H1 (cell line): ENCODE measurements at regions not wholly inside any gene's neighbourhood (a gene's known extent, or its start where the extent isn't known, plus 50 kb on each side); places are given as distances from the start of the nearest gene placed in this dataset.

Experiments used
- CTCF ChIA-PET: fragments of 300-600 bp; sonication (Branson Sonifier 250); formaldehyde crosslinking; loops from one replicate; lab custom pipeline; 2021; ENCODE audit not compliant: partially characterized antibody; lab: Charles Lee
- POLR2A ChIA-PET: fragments of 300-600 bp; sonication (Branson Sonifier 250); formaldehyde crosslinking; loops from one replicate; lab custom pipeline; 2021; ENCODE audit warnings: inconsistent platforms; ENCODE audit not compliant: partially characterized antibody; lab: Charles Lee
- DNase-seq, 2 experiments: peaks; one replicate each; pipeline versions ENCODE4 v3.0.0 to v3.0.0-alpha.2; 2010 to 2022; ENCODE audit warnings: low spot score in 2 of 2, low read depth in 1 of 2, mixed read lengths in 1 of 2
- FAIRE-seq: peaks from 2 replicates; lab custom pipeline; 2011; peaks lifted over from hg19 to GRCh38; lab: Jason Lieb, UNC
- H2AFZ ChIP-seq: 2 replicates; pipeline ENCODE4 v1.8.1; 2012; ENCODE audit warnings: low read length, inconsistent platforms
- H2AK5ac ChIP-seq: 2 replicates; pipeline ENCODE4 v1.6.1; 2013; ENCODE audit warnings: low read depth, low read length
- H2BK120ac ChIP-seq: replicated peaks from 2 replicates; pipeline ENCODE3; 2013; ENCODE audit warnings: low read depth, low read length, inconsistent platforms
- H2BK12ac ChIP-seq: 2 replicates; pipeline ENCODE4 v1.6.1; 2013; ENCODE audit warnings: low read depth, low read length
- H2BK15ac ChIP-seq: 2 replicates; pipeline ENCODE4 v1.6.1; 2013; ENCODE audit warnings: low read length
- H2BK20ac ChIP-seq: 2 replicates; pipeline ENCODE4 v1.6.1; 2013; ENCODE audit warnings: low read length
- H2BK5ac ChIP-seq: 2 replicates; pipeline ENCODE4 v1.6.1; 2013; ENCODE audit warnings: low read depth, low read length
- H3K14ac ChIP-seq: 2 replicates; pipeline ENCODE4 v1.6.1; 2013; ENCODE audit warnings: inconsistent platforms; ENCODE audit not compliant: insufficient read length
- H3K18ac ChIP-seq: 2 replicates; pipeline ENCODE4 v1.6.1; 2013; ENCODE audit warnings: low read length; ENCODE audit errors: extremely low read depth
- H3K23ac ChIP-seq: 2 replicates; pipeline ENCODE4 v1.6.1; 2013; ENCODE audit warnings: inconsistent platforms; ENCODE audit not compliant: insufficient read length
- H3K23me2 ChIP-seq: 2 replicates; pipeline ENCODE4 v1.6.1; 2013; ENCODE audit warnings: low read depth, low read length
- H3K27ac ChIP-seq: 2 replicates; pipeline ENCODE4 v1.6.1; 2011; ENCODE audit warnings: low read depth, low read length, inconsistent platforms
- H3K27me3 ChIP-seq, 4 experiments: replicated peaks in 1 of 4; 1 replicate in 1 of 4; 2 replicates in 3 of 4; pipeline versions ENCODE4 v1.6.1 to v1.8.1; 2011 to 2013; ENCODE audit warnings: low read length in 3 of 4, mild to moderate bottlenecking in 3 of 4, inconsistent platforms in 2 of 4, mixed read lengths in 2 of 4, moderate library complexity in 1 of 4; ENCODE audit not compliant: control insufficient read depth in 3 of 4, insufficient read depth in 3 of 4; ENCODE audit errors: extremely low read depth in 1 of 4
- H3K36me3 ChIP-seq, 4 experiments: 2 replicates each; pipeline versions ENCODE4 v1.6.1 to v1.8.1; 2011 to 2013; ENCODE audit warnings: mild to moderate bottlenecking in 4 of 4, low read length in 3 of 4, moderate library complexity in 2 of 4, control low read depth in 1 of 4, inconsistent platforms in 1 of 4; ENCODE audit not compliant: insufficient read depth in 4 of 4, control insufficient read depth in 2 of 4
- H3K4ac ChIP-seq: replicated peaks from 2 replicates; pipeline ENCODE3; 2013; ENCODE audit warnings: low read length, low read depth, mixed read lengths, inconsistent platforms; ENCODE audit not compliant: insufficient read length
- H3K4me1 ChIP-seq, 4 experiments: replicated peaks in 1 of 4; 1 replicate in 1 of 4; 2 replicates in 3 of 4; pipeline versions ENCODE4 v1.6.1 to v1.8.1; 2011 to 2013; ENCODE audit warnings: low read length in 3 of 4, inconsistent platforms in 2 of 4, mixed read lengths in 1 of 4; ENCODE audit not compliant: insufficient read depth in 4 of 4, control insufficient read depth in 3 of 4
- H3K4me2 ChIP-seq, 2 experiments: 2 replicates each; pipeline versions ENCODE4 v1.6.1 to v1.8.1; 2011 to 2013; ENCODE audit warnings: low read depth in 2 of 2, low read length in 2 of 2, control low read depth in 1 of 2, inconsistent platforms in 1 of 2, mild to moderate bottlenecking in 1 of 2; ENCODE audit not compliant: insufficient read depth in 1 of 2
- H3K4me3 ChIP-seq, 4 experiments: fragments of 200-600, 300-600 bp in 1 of 4; sonication (generic), shearing (Covaris generic), sonication (Bioruptor Twin) in 1 of 4; 2 replicates each; pipeline versions ENCODE4 v1.5.1 to v1.8.1; 2011 to 2016; ENCODE audit warnings: low read length in 4 of 4, low read depth in 3 of 4, control low read depth in 2 of 4, inconsistent platforms in 2 of 4, mild to moderate bottlenecking in 2 of 4, mixed read lengths in 1 of 4, moderate library complexity in 1 of 4; ENCODE audit not compliant: insufficient read depth in 2 of 4; ENCODE audit errors: extremely low read depth in 1 of 4
- H3K56ac ChIP-seq: replicated peaks from 2 replicates; pipeline ENCODE3; 2013; ENCODE audit warnings: low read depth, mild to moderate bottlenecking, mixed read lengths, low read length, inconsistent platforms; ENCODE audit not compliant: insufficient read length
- H3K79me1 ChIP-seq: 2 replicates; pipeline ENCODE4 v1.6.1; 2013; ENCODE audit warnings: low read depth, low read length, control low read depth
- H3K79me2 ChIP-seq, 2 experiments: 2 replicates each; pipeline versions ENCODE4 v1.6.1 to v1.8.1; 2012 to 2013; ENCODE audit warnings: low read length in 2 of 2, mild to moderate bottlenecking in 2 of 2, inconsistent platforms in 1 of 2; ENCODE audit not compliant: insufficient read depth in 2 of 2, control insufficient read depth in 1 of 2
- H3K9ac ChIP-seq, 4 experiments: replicated peaks in 1 of 4; 1 replicate in 1 of 4; 2 replicates in 3 of 4; pipeline versions ENCODE4 v1.6.1 to v1.8.1; 2011 to 2013; ENCODE audit warnings: low read depth in 3 of 4, low read length in 3 of 4, control low read depth in 2 of 4, mild to moderate bottlenecking in 2 of 4, moderate library complexity in 2 of 4, inconsistent platforms in 1 of 4; ENCODE audit errors: extremely low read depth in 1 of 4
- H3K9me3 ChIP-seq, 2 experiments: 2 replicates each; pipeline versions ENCODE4 v1.6.1 to v1.8.1; 2012 to 2013; ENCODE audit warnings: mild to moderate bottlenecking in 2 of 2, moderate library complexity in 2 of 2, control low read depth in 1 of 2, inconsistent platforms in 1 of 2, low read depth in 1 of 2, low read length in 1 of 2, mixed read lengths in 1 of 2; ENCODE audit not compliant: insufficient read depth in 2 of 2
- H4K20me1 ChIP-seq, 2 experiments: replicated peaks in 1 of 2; 2 replicates each; pipeline versions ENCODE3 to v1.8.1; 2011 to 2013; ENCODE audit warnings: inconsistent platforms in 2 of 2, low read length in 2 of 2, mild to moderate bottlenecking in 1 of 2; ENCODE audit not compliant: insufficient read depth in 2 of 2, control insufficient read depth in 1 of 2
- H4K5ac ChIP-seq: 2 replicates; pipeline ENCODE4 v1.6.1; 2013; ENCODE audit warnings: low read length, low read depth, mixed read lengths, inconsistent platforms; ENCODE audit not compliant: insufficient read length
- H4K8ac ChIP-seq: 2 replicates; pipeline ENCODE4 v1.8.0; 2013; ENCODE audit warnings: mild to moderate bottlenecking, moderate library complexity, low read length, inconsistent platforms; ENCODE audit not compliant: insufficient read depth; ENCODE audit errors: extremely low read depth
- H4K91ac ChIP-seq: replicated peaks from 2 replicates; pipeline ENCODE3; 2013; ENCODE audit warnings: low read length, mixed read lengths, inconsistent platforms; ENCODE audit not compliant: insufficient read length
- BACH1 ChIP-seq: IDR thresholded peaks from 2 replicates; pipeline ENCODE4 v1.6.1; 2012; ENCODE audit warnings: low read length, improper control_type of control experiment
- CHD1 ChIP-seq: IDR thresholded peaks from 2 replicates; pipeline ENCODE4 v1.6.1; 2012; ENCODE audit warnings: low read depth, low read length, improper control_type of control experiment
- JUN ChIP-seq: IDR thresholded peaks from 2 replicates; pipeline ENCODE4 v1.6.1; 2011; ENCODE audit warnings: low read depth, mild to moderate bottlenecking, improper control_type of control experiment, low read length
- JUND ChIP-seq: IDR thresholded peaks from 2 replicates; pipeline ENCODE4 v1.6.1; 2011; ENCODE audit warnings: mild to moderate bottlenecking, improper control_type of control experiment, low read length
- KDM5A ChIP-seq: fragments of 200-600 bp; IDR thresholded peaks from 2 replicates; pipeline ENCODE4 v1.7.1; 2012; ENCODE audit warnings: mild to moderate bottlenecking, low read length, inconsistent platforms, mixed read lengths
- MAFK ChIP-seq: IDR thresholded peaks from 2 replicates; pipeline ENCODE4 v1.6.1; 2012; ENCODE audit warnings: low read depth, mild to moderate bottlenecking, improper control_type of control experiment, low read length
- NRF1 ChIP-seq: IDR thresholded peaks from 2 replicates; pipeline ENCODE4 v1.6.1; 2011; ENCODE audit warnings: mild to moderate bottlenecking, low read depth, low read length, improper control_type of control experiment
- SIRT6 ChIP-seq: IDR thresholded peaks from one replicate; pipeline ENCODE4 v1.7.1; 2012; ENCODE audit warnings: low read length, inconsistent platforms
- SP2 ChIP-seq: IDR thresholded peaks from 2 replicates; pipeline ENCODE4 v1.6.1; 2012; ENCODE audit warnings: mild to moderate bottlenecking, low read length, inconsistent platforms
- SRF ChIP-seq: IDR thresholded peaks from 2 replicates; pipeline ENCODE4 v1.6.1; 2011; ENCODE audit warnings: mild to moderate bottlenecking, low read depth, low read length, moderate library complexity
- TAF1 ChIP-seq: IDR thresholded peaks from 2 replicates; pipeline ENCODE4 v1.6.1; 2011; ENCODE audit warnings: mild to moderate bottlenecking, low read depth, low read length
- WGBS, 2 experiments: shearing (Covaris generic) in 1 of 2; methylation state at CpG; one replicate each; pipeline versions ENCODE4 v1.1.6 to v1.1.7; 2013 to 2015; ENCODE audit warnings: low lambda C conversion rate in 2 of 2, mixed read lengths in 2 of 2, inconsistent platforms in 1 of 2, low coverage in 1 of 2, missing lambda C conversion rate in 1 of 2; ENCODE audit not compliant: insufficient replicate concordance in 2 of 2, insufficient coverage in 1 of 2, insufficient read length in 1 of 2; ENCODE audit errors: extremely low coverage in 1 of 2, missing lambda C conversion rate in 1 of 2; 5-methylcytosine and 5-hydroxymethylcytosine counted together
- TF ChIP-seq, protein P1 (sequence below): IDR thresholded peaks from 2 replicates; pipeline ENCODE4 v1.6.1; 2011; ENCODE audit warnings: low read length, improper control_type of control experiment
- TF ChIP-seq, protein P2 (sequence below): IDR thresholded peaks from 2 replicates; pipeline ENCODE4 v1.6.1; 2012; ENCODE audit warnings: low read length, inconsistent platforms

DNA sequence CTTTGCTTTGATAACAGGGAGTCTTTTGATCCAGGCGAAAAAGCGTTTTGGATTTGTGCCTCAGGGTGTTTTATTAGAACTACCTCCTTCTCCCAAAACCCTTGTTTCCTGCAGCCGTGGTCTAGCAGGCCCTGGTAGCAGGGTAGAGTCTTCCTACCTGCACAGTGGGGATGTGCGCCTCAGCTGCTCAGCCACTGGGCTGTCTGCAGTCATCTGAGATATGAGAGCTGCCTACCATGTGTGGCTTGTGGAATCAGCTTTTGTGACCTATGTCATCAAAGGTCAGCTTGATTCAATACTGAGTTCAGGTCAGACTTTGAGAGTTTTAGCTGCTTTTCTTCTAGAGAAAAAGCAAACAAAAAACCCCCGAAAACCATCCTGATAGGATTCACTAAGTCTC is 279.5 kb downstream of the CLIC5 start:
- 74% methylated on average over 5 of the region's 5 CpGs; no CpG with 5 or more reads in 1 of the 2 experiments for WGBS, 2 experiments
- no peak overlapping the region for H3K56ac ChIP-seq

More for the DNA sequence above, 279.5 kb downstream of the CLIC5 start:
- TF ChIP-seq MAFK (no peak), CHD1 (no peak), JUN (no peak), SP2 (no peak), TAF1 (no peak), BACH1 (no peak), SRF (no peak), SIRT6 (no peak), KDM5A (no peak), JUND (no peak), NRF1 (no peak)
- TF ChIP-seq, protein P1, sequence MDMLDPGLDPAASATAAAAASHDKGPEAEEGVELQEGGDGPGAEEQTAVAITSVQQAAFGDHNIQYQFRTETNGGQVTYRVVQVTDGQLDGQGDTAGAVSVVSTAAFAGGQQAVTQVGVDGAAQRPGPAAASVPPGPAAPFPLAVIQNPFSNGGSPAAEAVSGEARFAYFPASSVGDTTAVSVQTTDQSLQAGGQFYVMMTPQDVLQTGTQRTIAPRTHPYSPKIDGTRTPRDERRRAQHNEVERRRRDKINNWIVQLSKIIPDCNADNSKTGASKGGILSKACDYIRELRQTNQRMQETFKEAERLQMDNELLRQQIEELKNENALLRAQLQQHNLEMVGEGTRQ, result no peak
- TF ChIP-seq, protein P2, sequence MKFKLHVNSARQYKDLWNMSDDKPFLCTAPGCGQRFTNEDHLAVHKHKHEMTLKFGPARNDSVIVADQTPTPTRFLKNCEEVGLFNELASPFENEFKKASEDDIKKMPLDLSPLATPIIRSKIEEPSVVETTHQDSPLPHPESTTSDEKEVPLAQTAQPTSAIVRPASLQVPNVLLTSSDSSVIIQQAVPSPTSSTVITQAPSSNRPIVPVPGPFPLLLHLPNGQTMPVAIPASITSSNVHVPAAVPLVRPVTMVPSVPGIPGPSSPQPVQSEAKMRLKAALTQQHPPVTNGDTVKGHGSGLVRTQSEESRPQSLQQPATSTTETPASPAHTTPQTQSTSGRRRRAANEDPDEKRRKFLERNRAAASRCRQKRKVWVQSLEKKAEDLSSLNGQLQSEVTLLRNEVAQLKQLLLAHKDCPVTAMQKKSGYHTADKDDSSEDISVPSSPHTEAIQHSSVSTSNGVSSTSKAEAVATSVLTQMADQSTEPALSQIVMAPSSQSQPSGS, result no peak
- no peak overlapping the region for H4K91ac ChIP-seq
- ChIA-PET CTCF (interaction anchor here (1.6 kb wide), 1 partner anchor 190 kb away, joined by 4 read pairs; no protein-coding TSS in a partner anchor), POLR2A (no interaction called here)
- no peak overlapping the region for H3K4me3 ChIP-seq
- H4K5ac ChIP-seq, result no peak overlapping the region
- FAIRE-seq, result no peak
- H3K27me3 ChIP-seq, result no peaks in the 10 kb centered on the region
- DNase-seq, result no peak
- H3K9me3 ChIP-seq, result no peaks in the 10 kb centered on the region
- H4K20me1 ChIP-seq, result no peaks in the 10 kb centered on the region
- no peak overlapping the region for H3K27ac ChIP-seq
- H2BK5ac ChIP-seq, result no peak overlapping the region
- no peak overlapping the region for H2AK5ac ChIP-seq
- no peak overlapping the region for H3K9ac ChIP-seq
- no peaks in the 10 kb centered on the region for H3K4me1 ChIP-seq
- no peaks in the 10 kb centered on the region for H3K23me2 ChIP-seq
- H3K14ac ChIP-seq, result no peak overlapping the region
- H2BK12ac ChIP-seq, result no peak overlapping the region
- no peak overlapping the region for H3K4ac ChIP-seq
- no peak overlapping the region for H4K8ac ChIP-seq
- H2AFZ ChIP-seq, result no peak overlapping the region
- H3K36me3 ChIP-seq, result no peaks in the 10 kb centered on the region
- no peak overlapping the region for H2BK20ac ChIP-seq
- H3K18ac ChIP-seq, result no peak overlapping the region
- H3K79me2 ChIP-seq, result no peaks in the 10 kb centered on the region
- H3K23ac ChIP-seq, result no peak overlapping the region
- no peaks in the 10 kb centered on the region for H3K79me1 ChIP-seq
- no peak overlapping the region for H2BK120ac ChIP-seq
- no peak overlapping the region for H3K4me2 ChIP-seq
- H2BK15ac ChIP-seq, result no peak overlapping the region
